H1 (cell line): ENCODE measurements at regions not wholly inside any gene's neighbourhood (a gene's known extent, or its start where the extent isn't known, plus 50 kb on each side); places are given as distances from the start of the nearest gene placed in this dataset.

Experiments used
- CTCF ChIA-PET: fragments of 300-600 bp; sonication (Branson Sonifier 250); formaldehyde crosslinking; loops from one replicate; lab custom pipeline; 2021; ENCODE audit not compliant: partially characterized antibody; lab: Charles Lee
- POLR2A ChIA-PET: fragments of 300-600 bp; sonication (Branson Sonifier 250); formaldehyde crosslinking; loops from one replicate; lab custom pipeline; 2021; ENCODE audit warnings: inconsistent platforms; ENCODE audit not compliant: partially characterized antibody; lab: Charles Lee
- DNase-seq, 2 experiments: peaks; one replicate each; pipeline versions ENCODE4 v3.0.0 to v3.0.0-alpha.2; 2010 to 2022; ENCODE audit warnings: low spot score in 2 of 2, low read depth in 1 of 2, mixed read lengths in 1 of 2
- FAIRE-seq: peaks from 2 replicates; lab custom pipeline; 2011; peaks lifted over from hg19 to GRCh38; lab: Jason Lieb, UNC
- H2AFZ ChIP-seq: 2 replicates; pipeline ENCODE4 v1.8.1; 2012; ENCODE audit warnings: low read length, inconsistent platforms
- H2AK5ac ChIP-seq: 2 replicates; pipeline ENCODE4 v1.6.1; 2013; ENCODE audit warnings: low read depth, low read length
- H2BK120ac ChIP-seq: replicated peaks from 2 replicates; pipeline ENCODE3; 2013; ENCODE audit warnings: low read depth, low read length, inconsistent platforms
- H2BK12ac ChIP-seq: 2 replicates; pipeline ENCODE4 v1.6.1; 2013; ENCODE audit warnings: low read depth, low read length
- H2BK15ac ChIP-seq: 2 replicates; pipeline ENCODE4 v1.6.1; 2013; ENCODE audit warnings: low read length
- H2BK20ac ChIP-seq: 2 replicates; pipeline ENCODE4 v1.6.1; 2013; ENCODE audit warnings: low read length
- H2BK5ac ChIP-seq: 2 replicates; pipeline ENCODE4 v1.6.1; 2013; ENCODE audit warnings: low read depth, low read length
- H3K14ac ChIP-seq: 2 replicates; pipeline ENCODE4 v1.6.1; 2013; ENCODE audit warnings: inconsistent platforms; ENCODE audit not compliant: insufficient read length
- H3K18ac ChIP-seq: 2 replicates; pipeline ENCODE4 v1.6.1; 2013; ENCODE audit warnings: low read length; ENCODE audit errors: extremely low read depth
- H3K23ac ChIP-seq: 2 replicates; pipeline ENCODE4 v1.6.1; 2013; ENCODE audit warnings: inconsistent platforms; ENCODE audit not compliant: insufficient read length
- H3K23me2 ChIP-seq: 2 replicates; pipeline ENCODE4 v1.6.1; 2013; ENCODE audit warnings: low read depth, low read length
- H3K27ac ChIP-seq: 2 replicates; pipeline ENCODE4 v1.6.1; 2011; ENCODE audit warnings: low read depth, low read length, inconsistent platforms
- H3K27me3 ChIP-seq, 4 experiments: replicated peaks in 1 of 4; 1 replicate in 1 of 4; 2 replicates in 3 of 4; pipeline versions ENCODE4 v1.6.1 to v1.8.1; 2011 to 2013; ENCODE audit warnings: low read length in 3 of 4, mild to moderate bottlenecking in 3 of 4, inconsistent platforms in 2 of 4, mixed read lengths in 2 of 4, moderate library complexity in 1 of 4; ENCODE audit not compliant: control insufficient read depth in 3 of 4, insufficient read depth in 3 of 4; ENCODE audit errors: extremely low read depth in 1 of 4
- H3K36me3 ChIP-seq, 4 experiments: 2 replicates each; pipeline versions ENCODE4 v1.6.1 to v1.8.1; 2011 to 2013; ENCODE audit warnings: mild to moderate bottlenecking in 4 of 4, low read length in 3 of 4, moderate library complexity in 2 of 4, control low read depth in 1 of 4, inconsistent platforms in 1 of 4; ENCODE audit not compliant: insufficient read depth in 4 of 4, control insufficient read depth in 2 of 4
- H3K4ac ChIP-seq: replicated peaks from 2 replicates; pipeline ENCODE3; 2013; ENCODE audit warnings: low read length, low read depth, mixed read lengths, inconsistent platforms; ENCODE audit not compliant: insufficient read length
- H3K4me1 ChIP-seq, 4 experiments: replicated peaks in 1 of 4; 1 replicate in 1 of 4; 2 replicates in 3 of 4; pipeline versions ENCODE4 v1.6.1 to v1.8.1; 2011 to 2013; ENCODE audit warnings: low read length in 3 of 4, inconsistent platforms in 2 of 4, mixed read lengths in 1 of 4; ENCODE audit not compliant: insufficient read depth in 4 of 4, control insufficient read depth in 3 of 4
- H3K4me2 ChIP-seq, 2 experiments: 2 replicates each; pipeline versions ENCODE4 v1.6.1 to v1.8.1; 2011 to 2013; ENCODE audit warnings: low read depth in 2 of 2, low read length in 2 of 2, control low read depth in 1 of 2, inconsistent platforms in 1 of 2, mild to moderate bottlenecking in 1 of 2; ENCODE audit not compliant: insufficient read depth in 1 of 2
- H3K4me3 ChIP-seq, 4 experiments: fragments of 200-600, 300-600 bp in 1 of 4; sonication (generic), shearing (Covaris generic), sonication (Bioruptor Twin) in 1 of 4; 2 replicates each; pipeline versions ENCODE4 v1.5.1 to v1.8.1; 2011 to 2016; ENCODE audit warnings: low read length in 4 of 4, low read depth in 3 of 4, control low read depth in 2 of 4, inconsistent platforms in 2 of 4, mild to moderate bottlenecking in 2 of 4, mixed read lengths in 1 of 4, moderate library complexity in 1 of 4; ENCODE audit not compliant: insufficient read depth in 2 of 4; ENCODE audit errors: extremely low read depth in 1 of 4
- H3K56ac ChIP-seq: replicated peaks from 2 replicates; pipeline ENCODE3; 2013; ENCODE audit warnings: low read depth, mild to moderate bottlenecking, mixed read lengths, low read length, inconsistent platforms; ENCODE audit not compliant: insufficient read length
- H3K79me1 ChIP-seq: 2 replicates; pipeline ENCODE4 v1.6.1; 2013; ENCODE audit warnings: low read depth, low read length, control low read depth
- H3K79me2 ChIP-seq, 2 experiments: 2 replicates each; pipeline versions ENCODE4 v1.6.1 to v1.8.1; 2012 to 2013; ENCODE audit warnings: low read length in 2 of 2, mild to moderate bottlenecking in 2 of 2, inconsistent platforms in 1 of 2; ENCODE audit not compliant: insufficient read depth in 2 of 2, control insufficient read depth in 1 of 2
- H3K9ac ChIP-seq, 4 experiments: replicated peaks in 1 of 4; 1 replicate in 1 of 4; 2 replicates in 3 of 4; pipeline versions ENCODE4 v1.6.1 to v1.8.1; 2011 to 2013; ENCODE audit warnings: low read depth in 3 of 4, low read length in 3 of 4, control low read depth in 2 of 4, mild to moderate bottlenecking in 2 of 4, moderate library complexity in 2 of 4, inconsistent platforms in 1 of 4; ENCODE audit errors: extremely low read depth in 1 of 4
- H3K9me3 ChIP-seq, 2 experiments: 2 replicates each; pipeline versions ENCODE4 v1.6.1 to v1.8.1; 2012 to 2013; ENCODE audit warnings: mild to moderate bottlenecking in 2 of 2, moderate library complexity in 2 of 2, control low read depth in 1 of 2, inconsistent platforms in 1 of 2, low read depth in 1 of 2, low read length in 1 of 2, mixed read lengths in 1 of 2; ENCODE audit not compliant: insufficient read depth in 2 of 2
- H4K20me1 ChIP-seq, 2 experiments: replicated peaks in 1 of 2; 2 replicates each; pipeline versions ENCODE3 to v1.8.1; 2011 to 2013; ENCODE audit warnings: inconsistent platforms in 2 of 2, low read length in 2 of 2, mild to moderate bottlenecking in 1 of 2; ENCODE audit not compliant: insufficient read depth in 2 of 2, control insufficient read depth in 1 of 2
- H4K5ac ChIP-seq: 2 replicates; pipeline ENCODE4 v1.6.1; 2013; ENCODE audit warnings: low read length, low read depth, mixed read lengths, inconsistent platforms; ENCODE audit not compliant: insufficient read length
- H4K8ac ChIP-seq: 2 replicates; pipeline ENCODE4 v1.8.0; 2013; ENCODE audit warnings: mild to moderate bottlenecking, moderate library complexity, low read length, inconsistent platforms; ENCODE audit not compliant: insufficient read depth; ENCODE audit errors: extremely low read depth
- H4K91ac ChIP-seq: replicated peaks from 2 replicates; pipeline ENCODE3; 2013; ENCODE audit warnings: low read length, mixed read lengths, inconsistent platforms; ENCODE audit not compliant: insufficient read length
- BRCA1 ChIP-seq: IDR thresholded peaks from 2 replicates; pipeline ENCODE4 v1.6.1; 2012; ENCODE audit warnings: low read depth, low read length, improper control_type of control experiment
- RAD21 ChIP-seq, 2 experiments: IDR thresholded peaks in 1 of 2; conservative IDR thresholded peaks in 1 of 2; 2 replicates each; pipeline ENCODE4 v1.6.1; 2011; ENCODE audit warnings: low read depth in 2 of 2, low read length in 2 of 2, improper control_type of control experiment in 1 of 2, inconsistent platforms in 1 of 2, mild to moderate bottlenecking in 1 of 2, moderate library complexity in 1 of 2
- WGBS, 2 experiments: shearing (Covaris generic) in 1 of 2; methylation state at CpG; one replicate each; pipeline versions ENCODE4 v1.1.6 to v1.1.7; 2013 to 2015; ENCODE audit warnings: low lambda C conversion rate in 2 of 2, mixed read lengths in 2 of 2, inconsistent platforms in 1 of 2, low coverage in 1 of 2, missing lambda C conversion rate in 1 of 2; ENCODE audit not compliant: insufficient replicate concordance in 2 of 2, insufficient coverage in 1 of 2, insufficient read length in 1 of 2; ENCODE audit errors: extremely low coverage in 1 of 2, missing lambda C conversion rate in 1 of 2; 5-methylcytosine and 5-hydroxymethylcytosine counted together
- TF ChIP-seq, protein P1 (sequence below), 3 experiments: IDR thresholded peaks; 1 replicate in 2 of 3; 2 replicates in 1 of 3; pipeline versions ENCODE4 v1.5.1 to v1.6.1; 2011; ENCODE audit warnings: low read length in 3 of 3, mild to moderate bottlenecking in 3 of 3, inconsistent platforms in 2 of 3, low read depth in 1 of 3, moderate library complexity in 1 of 3; ENCODE audit not compliant: insufficient read depth in 1 of 3; ENCODE audit errors: control extremely low read depth in 1 of 3

DNA sequence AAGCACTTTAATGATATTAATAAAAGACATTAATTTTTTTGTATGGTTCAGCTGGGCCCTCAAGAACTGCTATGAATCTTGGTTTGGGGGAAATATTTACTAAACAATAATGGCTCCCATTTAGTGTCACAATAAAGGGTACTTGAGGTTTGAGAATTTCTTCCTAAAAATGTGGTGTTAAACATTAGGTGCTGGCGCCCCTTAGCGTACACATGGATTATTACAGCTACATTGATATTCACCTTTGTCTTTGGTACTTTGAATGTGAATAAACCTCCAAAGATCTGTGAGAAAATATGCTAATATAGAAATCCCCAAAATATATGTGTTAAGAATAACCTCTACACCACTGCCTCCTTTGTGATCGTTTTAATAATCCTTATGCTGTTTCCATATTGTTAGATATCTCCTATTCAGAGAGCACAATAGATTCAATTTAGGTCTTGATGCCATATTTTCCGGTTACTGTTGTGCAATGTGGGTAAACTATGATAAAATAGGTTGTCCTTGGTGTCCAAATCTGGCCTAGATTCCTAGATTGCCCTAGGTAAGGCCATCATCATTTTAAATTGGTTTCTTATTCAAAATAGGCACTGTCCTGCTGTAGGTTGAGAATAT is 161.8 kb upstream of the CACNA2D1 start:
- no peaks in the 10 kb centered on the region for H4K20me1 ChIP-seq
- no peak for DNase-seq
- H3K23me2 ChIP-seq = no peaks in the 10 kb centered on the region
- no peak overlapping the region for H3K4me2 ChIP-seq
- H3K9ac ChIP-seq = no peak overlapping the region
- H3K27me3 ChIP-seq = no peaks in the 10 kb centered on the region
- 24% methylated on average over 4 of the region's 4 CpGs; no CpG with 5 or more reads in 1 of the 2 experiments for WGBS, 2 experiments
- peaks cover 0 to 3% of the 10 kb centered on the region in 2 experiments; a peak in 1 of 4 replicates for H3K9me3 ChIP-seq
- H3K36me3 ChIP-seq = no peaks in the 10 kb centered on the region
- no peak overlapping the region for H4K91ac ChIP-seq
- H2BK120ac ChIP-seq = no peak overlapping the region
- H4K8ac ChIP-seq = no peak overlapping the region
- H3K27ac ChIP-seq = no peak overlapping the region
- peak; percentile 72 for FAIRE-seq
- no peaks in the 10 kb centered on the region for H3K79me1 ChIP-seq
- no peak overlapping the region for H2BK20ac ChIP-seq
- no peak overlapping the region for H3K14ac ChIP-seq
- no peak overlapping the region for H2BK5ac ChIP-seq
- no peak overlapping the region for H2BK12ac ChIP-seq
- no peak overlapping the region for H2BK15ac ChIP-seq
- H2AFZ ChIP-seq = no peak overlapping the region
- H3K4ac ChIP-seq = no peak overlapping the region
- H3K18ac ChIP-seq = no peak overlapping the region
- no peak overlapping the region for H3K4me3 ChIP-seq
- ChIA-PET POLR2A (no interaction called here), CTCF (interaction anchor here (0.6 to 3.2 kb wide), 27 partner anchors 9 to 812 kb away, joined by 3 to 21 read pairs (median 4); no protein-coding TSS in a partner anchor)
- H3K79me2 ChIP-seq = no peaks in the 10 kb centered on the region
- H4K5ac ChIP-seq = no peak overlapping the region
- H3K23ac ChIP-seq = no peak overlapping the region
- H3K4me1 ChIP-seq = peaks cover 0 to 3% (median 0%) of the 10 kb centered on the region in 4 experiments; a peak in 1 of 7 replicates
- no peak overlapping the region for H3K56ac ChIP-seq
- H2AK5ac ChIP-seq = no peak overlapping the region
- TF ChIP-seq, protein P1, sequence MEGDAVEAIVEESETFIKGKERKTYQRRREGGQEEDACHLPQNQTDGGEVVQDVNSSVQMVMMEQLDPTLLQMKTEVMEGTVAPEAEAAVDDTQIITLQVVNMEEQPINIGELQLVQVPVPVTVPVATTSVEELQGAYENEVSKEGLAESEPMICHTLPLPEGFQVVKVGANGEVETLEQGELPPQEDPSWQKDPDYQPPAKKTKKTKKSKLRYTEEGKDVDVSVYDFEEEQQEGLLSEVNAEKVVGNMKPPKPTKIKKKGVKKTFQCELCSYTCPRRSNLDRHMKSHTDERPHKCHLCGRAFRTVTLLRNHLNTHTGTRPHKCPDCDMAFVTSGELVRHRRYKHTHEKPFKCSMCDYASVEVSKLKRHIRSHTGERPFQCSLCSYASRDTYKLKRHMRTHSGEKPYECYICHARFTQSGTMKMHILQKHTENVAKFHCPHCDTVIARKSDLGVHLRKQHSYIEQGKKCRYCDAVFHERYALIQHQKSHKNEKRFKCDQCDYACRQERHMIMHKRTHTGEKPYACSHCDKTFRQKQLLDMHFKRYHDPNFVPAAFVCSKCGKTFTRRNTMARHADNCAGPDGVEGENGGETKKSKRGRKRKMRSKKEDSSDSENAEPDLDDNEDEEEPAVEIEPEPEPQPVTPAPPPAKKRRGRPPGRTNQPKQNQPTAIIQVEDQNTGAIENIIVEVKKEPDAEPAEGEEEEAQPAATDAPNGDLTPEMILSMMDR (IDR thresholded peaks at IDR 0.05; ENCODE audit: control extremely low read depth in 1 of 3, insufficient read depth in 1 of 3, low read depth in 1 of 3, low read length in 3 of 3) = peak in 2 of 3 experiments; percentile 59 to 72; a peak in 2 of 4 replicates
- TF ChIP-seq BRCA1 (no peak), RAD21 (IDR thresholded peaks at IDR 0.05 in 1 of 2, conservative IDR thresholded peaks at IDR 0.05 in 1 of 2; ENCODE audit: low read depth in 2 of 2, low read length in 2 of 2) (peak; percentile 88 to 89)
